Neural progenitor cell (in vitro differentiated cells): ENCODE measurements at regions not wholly inside any gene's neighbourhood (a gene's known extent, or its start where the extent isn't known, plus 50 kb on each side); places are given as distances from the start of the nearest gene placed in this dataset.

Experiments
- CTCF ChIP-seq: fragments of 200-600 bp; sonication (generic); IDR thresholded peaks from 2 replicates; pipeline ENCODE4 v1.5.1; 2017; ENCODE audit warnings: antibody characterized with exemption, mild to moderate bottlenecking
- EZH2 ChIP-seq: fragments of 200-600 bp; sonication (generic); IDR thresholded peaks from 2 replicates; pipeline ENCODE4 v1.6.1; 2017; ENCODE audit warnings: antibody characterized with exemption, mild to moderate bottlenecking, moderate library complexity
- EZH2phosphoT487 ChIP-seq: fragments of 200-600 bp; sonication (generic); IDR thresholded peaks from 2 replicates; pipeline ENCODE4 v1.6.1; 2017; ENCODE audit warnings: antibody characterized with exemption

DNA sequence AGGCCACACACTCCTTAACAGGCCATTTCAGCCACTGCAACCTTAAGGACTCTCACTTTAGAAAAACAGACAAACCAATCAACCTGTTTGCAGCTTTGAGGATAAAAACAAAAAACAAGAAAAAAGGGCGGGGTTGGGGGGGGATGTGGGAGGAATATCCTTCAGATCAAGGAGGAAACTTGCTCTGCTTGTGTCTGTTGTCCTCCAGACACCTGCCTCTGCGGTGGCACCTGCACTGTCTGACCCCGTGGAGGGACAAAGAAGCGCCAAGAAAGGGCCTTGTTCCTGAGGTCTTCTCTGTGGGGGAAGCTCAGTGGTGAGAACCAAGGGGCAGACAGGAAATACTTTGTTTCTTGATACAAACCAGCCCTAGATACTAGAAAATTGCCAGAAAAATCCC, 70.5 kb downstream of the POLR2M start:
- no peak for TF ChIP-seq CTCF
- no peak for TF ChIP-seq EZH2phosphoT487
- TF ChIP-seq EZH2: no peak
